Middle frontal gyrus (tissue), 1 donor: ENCODE measurements at regions not wholly inside any gene's neighbourhood (a gene's known extent, or its start where the extent isn't known, plus 50 kb on each side); places are given as distances from the start of the nearest gene placed in this dataset.

Experiments used
- DNase-seq: peaks from one replicate; pipeline ENCODE4 v3.0.0-alpha.2; 2015; ENCODE audit warnings: low spot score; ENCODE audit errors: extremely low spot score

GRCh38 chr17:22410136-22410535 lies 717.8 kb downstream of the KCNJ18 start:
- no peak for DNase-seq

GRCh38 chr17:22411185-22411784 lies 719.0 kb downstream of the KCNJ18 start:
- no peak for DNase-seq

DNA sequence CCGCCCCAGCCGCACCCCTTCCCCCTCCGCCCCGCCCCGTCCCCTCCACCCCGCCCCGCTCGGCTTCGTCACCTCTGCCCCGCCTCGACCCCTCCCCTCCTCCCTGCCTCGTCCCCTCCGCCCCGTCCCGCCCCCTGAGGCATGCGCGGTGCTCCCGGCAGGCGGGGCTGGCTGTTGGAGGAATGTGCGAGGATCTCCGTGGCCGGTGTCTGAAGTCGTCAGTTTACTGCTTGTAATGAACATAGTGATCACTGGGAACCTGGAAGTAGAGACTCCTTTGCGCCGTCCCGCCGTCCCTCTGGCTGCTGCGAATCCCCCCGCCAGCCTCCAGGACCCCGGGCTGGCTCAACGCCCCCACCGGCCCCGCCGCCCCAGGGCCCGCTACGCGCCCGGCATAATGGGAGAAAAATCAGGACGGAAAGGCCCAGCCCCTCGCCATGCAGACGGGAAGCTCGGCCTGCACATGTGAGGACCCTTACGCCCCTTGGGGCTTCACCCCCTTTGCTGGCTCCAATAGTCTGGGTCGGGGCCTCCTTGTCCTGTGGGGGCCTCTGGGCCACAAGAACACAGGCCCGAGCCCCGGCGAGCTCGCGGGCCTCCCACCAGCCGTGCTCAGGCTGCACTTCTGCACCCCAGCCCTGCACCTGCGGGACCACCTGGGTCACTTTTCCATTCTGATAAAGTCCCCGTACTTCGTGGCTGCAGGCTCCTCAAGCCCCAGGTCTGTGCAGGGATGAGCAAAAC lies 743.1 kb downstream of the KCNJ18 start:
- no peak for DNase-seq

- DNase-seq = no peak
Measured at GRCh38 chr17:22441776-22442175, 749.5 kb downstream of the KCNJ18 start.

GRCh38 chr17:22443061-22443460 lies 750.7 kb downstream of the KCNJ18 start:
- DNase-seq = no peak

DNA sequence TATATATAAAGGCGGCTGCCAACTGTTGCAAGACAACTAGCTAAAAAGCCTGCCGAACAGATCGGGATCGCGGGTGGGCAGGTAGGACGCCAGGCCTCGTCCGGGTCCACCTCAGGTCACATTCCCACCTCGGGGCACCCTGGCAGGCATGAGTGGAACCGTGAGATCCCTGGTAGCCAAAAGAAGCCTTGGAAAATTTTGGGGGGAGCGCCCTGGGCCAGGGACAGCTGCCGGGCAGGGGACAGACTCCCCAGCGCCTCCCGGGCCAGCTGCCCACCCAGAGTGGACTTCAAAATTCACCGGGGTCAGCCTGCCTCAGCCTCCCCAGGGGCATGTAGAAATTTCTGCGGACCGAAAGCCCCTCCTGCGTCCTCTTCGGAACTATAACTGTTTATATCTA lies 760.9 kb downstream of the KCNJ18 start:
- no peak for DNase-seq

DNA sequence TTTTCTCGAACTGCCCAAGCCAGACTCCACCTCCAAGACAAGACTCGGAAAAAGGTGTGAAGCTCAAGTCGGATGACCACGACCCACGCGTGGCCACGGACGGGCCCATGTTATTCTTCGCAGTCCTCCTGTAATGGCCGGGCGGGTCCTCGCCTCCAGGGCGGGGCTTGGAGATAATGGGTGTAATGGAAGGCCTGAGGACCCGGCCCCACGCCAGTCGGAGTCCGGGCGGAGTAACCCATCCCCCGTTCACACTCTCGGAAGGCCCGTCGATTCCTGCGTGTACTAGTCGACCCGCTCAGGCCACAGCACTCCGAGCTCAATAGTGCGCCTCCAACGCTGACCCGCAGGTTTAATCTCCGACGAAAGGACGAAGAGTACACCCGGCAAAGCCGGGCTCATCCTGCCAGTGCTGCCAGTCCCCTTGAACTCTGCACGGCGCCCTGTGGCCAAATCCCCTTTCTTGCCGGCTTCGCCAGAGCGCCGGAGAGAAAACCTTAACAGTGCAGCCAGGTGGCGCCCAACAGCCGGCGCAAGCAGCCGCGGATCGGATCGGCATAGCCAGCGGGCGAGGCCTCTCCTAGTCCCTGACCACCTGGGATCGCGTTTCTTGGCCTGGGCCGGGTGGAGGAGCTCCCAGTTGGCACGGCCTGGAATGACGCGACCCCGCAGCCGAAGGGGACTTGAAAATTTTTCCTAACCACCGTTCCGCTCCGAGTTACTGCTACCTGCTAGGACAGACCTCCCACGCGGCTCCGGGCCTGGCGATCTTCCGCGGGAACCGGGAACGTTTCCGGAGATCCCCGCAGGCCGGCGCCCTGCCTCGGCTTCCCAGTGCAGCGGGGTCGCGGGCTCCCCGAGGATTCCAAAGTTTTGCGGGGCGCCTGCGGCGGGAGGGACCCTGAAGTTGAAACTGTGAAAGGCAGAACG lies 762.0 kb downstream of the KCNJ18 start:
- DNase-seq = no peak

DNA sequence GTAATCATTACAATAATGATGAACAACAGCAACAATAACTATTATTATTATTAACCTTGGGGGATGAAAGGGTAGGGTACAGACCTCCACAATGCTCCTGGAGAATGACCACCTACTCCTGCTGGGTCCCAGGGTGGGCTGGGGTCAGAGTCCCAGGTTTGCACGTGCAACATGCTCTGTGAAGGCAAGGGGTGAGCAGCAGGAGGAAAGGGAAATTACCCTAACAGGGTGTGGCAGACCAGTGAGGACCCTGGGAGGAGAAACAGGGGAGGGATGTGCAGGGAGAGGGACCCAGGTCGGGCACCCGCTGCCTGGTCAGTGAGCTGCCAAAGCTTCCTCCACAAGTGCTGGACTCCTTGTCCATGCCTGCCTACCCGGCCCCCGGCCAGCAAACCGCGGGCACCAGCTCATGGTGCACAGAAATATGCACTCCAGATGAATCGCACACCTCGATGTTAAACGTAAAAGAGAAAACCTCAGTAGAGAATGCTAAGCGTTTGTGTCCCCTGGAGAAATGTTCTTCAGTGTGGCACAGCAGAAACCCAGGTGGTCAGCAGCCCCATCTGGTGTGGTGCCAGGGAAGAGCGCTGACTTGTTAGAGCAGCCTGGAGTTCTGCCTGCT lies 767.1 kb downstream of the KCNJ18 start:
- no peak for DNase-seq

DNA sequence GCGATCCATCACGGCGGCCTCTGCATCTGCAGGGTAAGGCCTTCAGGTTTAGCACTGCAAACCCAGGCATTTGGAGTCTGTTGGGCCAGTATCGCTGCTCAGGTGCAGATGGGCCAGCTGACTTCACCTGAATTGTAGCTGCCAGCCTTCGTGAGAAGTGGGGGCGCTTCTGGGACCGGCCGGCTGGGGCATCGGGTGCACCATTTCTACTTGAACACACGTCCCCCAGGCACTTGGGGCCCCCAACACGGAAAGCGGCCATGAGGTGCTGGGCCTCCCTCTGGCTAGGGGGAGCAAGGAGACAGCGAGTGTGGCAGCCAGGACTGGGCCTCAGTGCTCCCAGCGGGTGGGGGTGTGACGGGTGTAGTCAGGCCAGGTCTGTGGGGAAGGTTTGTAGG lies 767.6 kb downstream of the KCNJ18 start:
- no peak for DNase-seq

DNA sequence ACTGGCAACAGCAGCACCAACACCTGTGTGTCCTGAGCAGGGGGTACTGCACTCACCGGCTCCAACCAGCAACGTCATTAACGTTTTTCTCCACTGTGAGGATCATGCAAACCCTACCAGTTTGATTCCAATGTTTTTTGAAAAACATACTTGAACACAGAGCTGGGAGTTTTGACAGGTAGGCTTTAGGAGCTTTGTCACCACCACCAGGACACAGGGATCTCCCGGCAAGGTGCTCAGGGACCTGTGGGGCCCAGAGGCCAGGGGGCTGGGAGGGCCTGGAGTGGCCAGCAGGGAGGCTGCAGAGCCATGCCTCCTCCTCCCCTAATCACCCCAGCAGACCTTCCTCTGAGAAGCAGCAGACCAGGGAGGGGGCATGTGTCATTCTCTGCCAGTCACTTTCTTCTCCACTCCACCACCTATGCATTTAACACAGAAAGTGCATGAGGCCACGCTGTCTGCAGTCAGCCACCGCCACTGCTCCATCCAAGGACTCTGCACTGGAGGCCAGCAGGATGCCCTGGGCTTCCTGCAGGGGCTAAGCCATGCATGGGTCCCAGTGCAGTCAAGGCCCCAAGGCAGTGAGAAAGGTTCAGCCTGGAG lies 768.2 kb downstream of the KCNJ18 start:
- no peak for DNase-seq

GRCh38 chr17:22461460-22462145 lies 769.3 kb downstream of the KCNJ18 start:
- no peak for DNase-seq

GRCh38 chr17:22462461-22462860 lies 770.1 kb downstream of the KCNJ18 start:
- DNase-seq = no peak

DNA sequence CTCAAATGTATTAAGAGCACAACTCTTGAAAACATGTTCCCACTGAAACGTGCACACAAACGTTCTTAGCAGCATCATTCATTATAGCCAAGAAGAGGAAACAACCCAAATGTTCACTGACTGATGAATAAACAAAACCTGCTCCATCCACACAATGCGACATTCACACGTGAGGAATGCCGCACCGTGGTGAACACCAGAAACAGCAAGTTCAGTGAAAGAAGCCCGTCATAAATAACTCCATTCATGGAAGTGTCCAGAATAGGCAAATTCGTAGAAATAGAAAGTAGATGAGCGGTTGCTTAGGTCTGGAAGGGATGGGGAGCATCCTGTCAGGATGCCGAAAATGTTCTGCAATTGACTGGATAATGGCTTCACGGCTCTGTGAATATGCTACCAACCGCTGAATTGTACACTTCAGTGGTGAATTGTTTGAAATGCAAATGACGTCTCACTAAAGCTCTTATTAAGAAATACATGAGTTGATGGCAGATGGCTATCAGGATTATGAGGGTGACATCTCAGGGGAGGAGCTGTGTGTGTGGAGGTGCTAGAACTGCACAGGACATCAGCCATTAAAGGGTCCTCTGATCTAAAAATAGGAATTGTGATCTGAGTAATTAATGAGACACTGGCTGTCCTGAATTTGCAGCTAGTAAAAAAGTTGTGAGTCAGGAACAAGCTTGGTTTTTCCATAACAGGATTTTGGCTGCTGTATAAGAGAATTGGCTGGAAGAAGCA lies 771.0 kb downstream of the KCNJ18 start:
- DNase-seq = no peak

DNA sequence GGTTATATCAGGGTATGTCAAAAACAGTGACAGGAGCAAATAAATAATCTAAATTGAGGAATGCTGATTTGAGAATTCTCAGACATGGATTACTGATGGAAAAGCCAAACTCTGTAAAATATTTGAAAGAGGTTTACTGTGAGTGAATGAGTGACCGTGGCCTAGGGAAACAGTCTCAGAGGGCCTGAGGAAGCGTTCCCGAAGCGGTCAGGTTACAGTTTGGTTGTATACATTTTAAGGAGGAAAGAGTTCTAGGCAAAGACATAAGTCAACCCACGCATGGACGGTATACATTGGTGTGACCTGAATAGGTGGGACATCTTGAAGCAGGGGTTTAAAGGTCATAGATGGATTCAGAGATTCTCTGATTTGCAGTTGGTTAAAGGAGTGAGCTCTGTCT lies 771.7 kb downstream of the KCNJ18 start:
- no peak for DNase-seq

DNA sequence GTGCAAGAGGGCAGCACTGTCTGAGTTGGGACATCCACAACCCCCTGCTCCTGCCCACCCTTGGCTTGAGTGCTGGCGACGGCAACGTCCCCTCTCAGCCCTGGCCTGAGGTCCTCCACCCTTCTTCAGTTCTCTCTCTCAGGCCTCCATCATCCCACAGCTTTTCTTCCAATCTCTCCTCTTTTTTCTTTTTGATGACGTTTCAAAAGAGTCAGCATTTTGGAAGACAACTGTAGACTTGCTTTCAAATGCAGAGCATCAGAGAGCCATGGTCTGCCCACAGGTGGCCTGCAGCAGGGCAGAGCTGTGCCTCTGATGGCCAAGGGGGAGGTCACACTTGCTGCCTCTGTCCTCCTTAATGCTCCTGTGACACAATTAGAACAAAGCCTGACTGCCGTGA lies 775.4 kb downstream of the KCNJ18 start:
- DNase-seq = no peak

DNA sequence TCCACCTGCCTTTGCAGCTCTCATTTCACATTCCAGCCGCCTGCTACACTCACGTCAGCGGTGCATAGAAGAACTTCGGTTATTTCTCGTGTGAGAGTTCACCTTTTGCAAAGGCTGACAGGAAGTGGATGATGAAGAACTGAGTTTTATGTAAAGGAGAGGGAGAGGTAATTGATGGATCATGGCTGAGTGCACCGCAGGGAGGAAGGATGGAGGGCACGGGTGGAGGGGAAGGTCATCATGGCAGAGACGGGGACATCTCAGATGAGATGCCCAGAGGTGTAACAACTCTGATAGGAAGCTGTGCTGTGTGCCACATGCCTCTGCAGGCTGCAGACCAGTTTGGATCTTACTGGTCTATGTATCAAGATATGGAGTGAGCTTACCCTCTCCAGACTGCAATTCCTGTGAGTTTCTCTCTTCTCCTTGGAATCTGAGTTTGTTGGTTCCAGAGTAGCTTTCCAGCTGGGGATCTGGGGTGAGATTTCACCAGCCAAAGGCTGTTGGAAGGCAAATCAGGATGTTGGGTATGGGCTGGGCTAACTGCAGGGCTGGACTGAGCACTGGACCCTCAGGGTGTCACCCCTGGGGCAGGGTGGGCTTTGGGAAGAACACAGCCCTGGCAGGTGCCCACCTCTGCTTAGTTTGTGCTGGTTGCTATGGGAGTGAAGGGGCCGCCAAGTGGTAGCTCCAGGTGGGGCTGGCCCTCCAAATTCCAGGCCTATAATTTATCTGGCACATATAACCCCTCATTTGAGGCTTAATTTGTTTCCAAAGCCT lies 777.0 kb downstream of the KCNJ18 start:
- no peak for DNase-seq

- no peak for DNase-seq
Measured at GRCh38 chr17:22469941-22470340, 777.6 kb downstream of the KCNJ18 start.

GRCh38 chr17:22470411-22471175 lies 778.3 kb downstream of the KCNJ18 start:
- DNase-seq = no peak
